ENCODE measurements at regions not wholly inside any gene's neighbourhood (a gene's known extent, or its start where the extent isn't known, plus 50 kb on each side); places are given as distances from the start of the nearest gene placed in this dataset.

GRCh38 chr9:74102702-74103101, 394.4 kb upstream of the RORB start:
- Histone ChIP-seq H3K4me1 (no peaks in the 10 kb centered on the region), H3K36me3 (no peaks in the 10 kb centered on the region), H3K4me3 (no peak overlapping the region), H3K9me3 (no peaks in the 10 kb centered on the region), H3K27ac (no peak overlapping the region), H3K27me3 (ENCODE audit: low read depth) (no peaks in the 10 kb centered on the region)
- intact Hi-C loops (cut with DNase I), result no loop called here
- no peak for TF ChIP-seq CTCF (IDR thresholded peaks at IDR 0.05)
- ATAC-seq, result no peak
- DNase-seq, result no peak

- Histone ChIP-seq H3K27me3 (ENCODE audit: low read depth) (no peaks in the 10 kb centered on the region), H3K27ac (no peak overlapping the region), H3K4me1 (no peaks in the 10 kb centered on the region), H3K9me3 (no peaks in the 10 kb centered on the region), H3K36me3 (no peaks in the 10 kb centered on the region), H3K4me3 (no peak overlapping the region)
- intact Hi-C loops (cut with DNase I), result no loop called here
- TF ChIP-seq CTCF (IDR thresholded peaks at IDR 0.05), result no peak
- no peak for ATAC-seq
- DNase-seq, result no peak
Observed at GRCh38 chr9:74107692-74108091, 389.4 kb upstream of the RORB start.

GRCh38 chr9:74115976-74116375, 381.2 kb upstream of the RORB start:
- Histone ChIP-seq H3K27me3 (ENCODE audit: low read depth) (no peaks in the 10 kb centered on the region), H3K4me3 (no peak overlapping the region), H3K9me3 (no peaks in the 10 kb centered on the region), H3K36me3 (no peaks in the 10 kb centered on the region), H3K4me1 (no peaks in the 10 kb centered on the region), H3K27ac (no peak overlapping the region)
- TF ChIP-seq CTCF (IDR thresholded peaks at IDR 0.05), result no peak
- intact Hi-C loops (cut with DNase I), result no loop called here
- ATAC-seq (no peak), DNase-seq (no peak)

GRCh38 chr9:74117151-74117550, 380.0 kb upstream of the RORB start:
- H3K27me3 ChIP-seq (ENCODE audit: low read depth), result no peaks in the 10 kb centered on the region
- H3K4me1 ChIP-seq, result no peaks in the 10 kb centered on the region
- no peaks in the 10 kb centered on the region for H3K36me3 ChIP-seq
- ATAC-seq (no peak), DNase-seq (no peak)
- no peak overlapping the region for H3K4me3 ChIP-seq
- intact Hi-C loops (cut with DNase I), result no loop called here
- H3K27ac ChIP-seq, result no peak overlapping the region
- H3K9me3 ChIP-seq, result no peaks in the 10 kb centered on the region
- no peak for TF ChIP-seq CTCF (IDR thresholded peaks at IDR 0.05)

- Histone ChIP-seq H3K9me3 (no peaks in the 10 kb centered on the region), H3K27ac (no peak overlapping the region), H3K36me3 (no peaks in the 10 kb centered on the region), H3K27me3 (ENCODE audit: low read depth) (no peaks in the 10 kb centered on the region), H3K4me1 (no peaks in the 10 kb centered on the region), H3K4me3 (no peak overlapping the region)
- intact Hi-C loops (cut with DNase I), result no loop called here
- ATAC-seq, result no peak
- TF ChIP-seq CTCF (IDR thresholded peaks at IDR 0.05), result no peak
- DNase-seq, result no peak
Observed at GRCh38 chr9:74117731-74118130, 379.4 kb upstream of the RORB start.

GRCh38 chr9:74120061-74120460, 377.1 kb upstream of the RORB start:
- Histone ChIP-seq H3K4me3 (no peak overlapping the region), H3K9me3 (no peaks in the 10 kb centered on the region), H3K27ac (no peak overlapping the region), H3K4me1 (no peaks in the 10 kb centered on the region), H3K27me3 (ENCODE audit: low read depth) (no peaks in the 10 kb centered on the region), H3K36me3 (no peaks in the 10 kb centered on the region)
- no peak for TF ChIP-seq CTCF (IDR thresholded peaks at IDR 0.05)
- intact Hi-C loops (cut with DNase I), result no loop called here
- DNase-seq, result no peak
- no peak for ATAC-seq

Measured in lower lobe of right lung (tissue), 2 donors.